Transverse colon (tissue), 4 donors: ENCODE measurements at regions not wholly inside any gene's neighbourhood (a gene's known extent, or its start where the extent isn't known, plus 50 kb on each side); places are given as distances from the start of the nearest gene placed in this dataset.
A peak's percentile ranks its signal among the peaks of the same experiment; 100 is the strongest.

ENCODE experiments used
- DNase-seq: peaks from one replicate; pipeline ENCODE4 v3.0.0-alpha.2; 2019
- H3K27ac ChIP-seq, 4 donors: fragments of 200-600 bp; sonication (generic); 2 replicates each; pipeline ENCODE4 v1.5.1; 2016 to 2018; ENCODE audit warnings: inconsistent platforms in 4 of 4
- H3K27me3 ChIP-seq: fragments of 200-600 bp; sonication (generic); 2 replicates; pipeline ENCODE4 v1.5.1; 2017; ENCODE audit warnings: inconsistent platforms
- H3K36me3 ChIP-seq, 4 donors: fragments of 200-600 bp; sonication (generic); 2 replicates each; pipeline ENCODE4 v1.5.1; 2017 to 2019; ENCODE audit warnings: inconsistent platforms in 4 of 4
- H3K4me1 ChIP-seq, 4 donors: fragments of 200-600 bp; sonication (generic); 2 replicates each; pipeline ENCODE4 v1.5.1; 2017 to 2020; ENCODE audit warnings: inconsistent platforms in 4 of 4
- H3K4me3 ChIP-seq, 4 donors: fragments of 200-600 bp; sonication (generic); 1 replicate in 1 of 4; 2 replicates in 3 of 4; pipeline versions ENCODE4 v1.5.1 to v1.6.1; 2017 to 2019; ENCODE audit warnings: inconsistent platforms in 4 of 4
- H3K9me3 ChIP-seq, 2 donors: fragments of 200-600 bp; sonication (generic); 2 replicates each; pipeline ENCODE4 v1.5.1; 2017 to 2019; ENCODE audit warnings: inconsistent platforms in 2 of 2
- CTCF ChIP-seq, 5 experiments: fragments of 200-600 bp in 3 of 5; fragments of 450-650 bp in 2 of 5; sonication (generic) in 3 of 5; IDR thresholded peaks; 1 replicate in 2 of 5; 2 replicates in 3 of 5; pipeline ENCODE4 v1.5.1; 2016 to 2017; ENCODE audit warnings: antibody characterized with exemption in 5 of 5, inconsistent platforms in 3 of 5, mild to moderate bottlenecking in 2 of 5, moderate library complexity in 1 of 5
- EP300 ChIP-seq: sonication (generic); formaldehyde crosslinking; IDR thresholded peaks from one replicate; pipeline ENCODE4 v1.6.1; 2017; ENCODE audit warnings: antibody characterized with exemption, low read depth
- POLR2A ChIP-seq: fragments of 450-650 bp; IDR thresholded peaks from one replicate; pipeline ENCODE4 v1.6.1; 2016; ENCODE audit warnings: antibody characterized with exemption, mild to moderate bottlenecking, moderate library complexity
- POLR2AphosphoS5 ChIP-seq, 3 donors: sonication (generic); formaldehyde crosslinking; IDR thresholded peaks; one replicate each; pipeline ENCODE4 v1.6.1; 2016; ENCODE audit warnings: antibody characterized with exemption in 3 of 3
- WGBS, 2 donors: methylation state at CpG; one replicate each; pipeline ENCODE4 v1.1.5; 2018; ENCODE audit warnings: low coverage in 1 of 2; 5-methylcytosine and 5-hydroxymethylcytosine counted together
- in situ Hi-C, 4 donors: fragments of 200-750 bp; cut with MboI; loops; one replicate each; pipeline versions ENCODE4 v1.15.0 to v1.15.1; 2017; ENCODE audit warnings: low sequenced_read_pairs in 3 of 4, low pct_ligation_motif_present in 1 of 4, low pct_unique_long_range_greater_than_20kb in 1 of 4
- intact Hi-C: fragments of 100-400 bp; cut with DNase I; formaldehyde crosslinking; loops from one replicate; pipeline ENCODE4 v1.15.1; 2023; ENCODE audit warnings: low total_unique reads

DNA sequence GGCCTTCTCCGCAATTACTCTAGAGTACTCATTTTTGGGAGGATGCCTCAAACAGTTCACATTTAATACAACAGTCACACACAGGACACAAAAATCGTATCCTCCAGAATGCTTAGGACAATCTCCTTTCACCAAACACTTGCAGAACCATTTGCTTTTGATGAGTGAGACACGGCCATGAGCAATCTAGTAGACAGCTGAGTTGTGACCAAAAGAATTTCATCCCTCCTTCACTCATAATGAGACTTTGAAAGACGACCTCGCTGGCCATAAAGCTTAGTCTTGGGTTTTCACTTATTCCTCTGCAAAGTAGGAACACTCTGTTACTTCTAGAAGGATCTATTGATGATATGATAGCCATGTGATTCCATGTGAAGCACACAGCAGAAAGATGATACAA lies 87.5 kb upstream of the SLC35G4 start:
- DNase-seq: no peak
- H3K4me1 ChIP-seq: no peaks in the 10 kb centered on the region
- 53 to 100% methylated on average over 1 to 5 of the region's 5 CpGs for WGBS, 2 donors

DNA sequence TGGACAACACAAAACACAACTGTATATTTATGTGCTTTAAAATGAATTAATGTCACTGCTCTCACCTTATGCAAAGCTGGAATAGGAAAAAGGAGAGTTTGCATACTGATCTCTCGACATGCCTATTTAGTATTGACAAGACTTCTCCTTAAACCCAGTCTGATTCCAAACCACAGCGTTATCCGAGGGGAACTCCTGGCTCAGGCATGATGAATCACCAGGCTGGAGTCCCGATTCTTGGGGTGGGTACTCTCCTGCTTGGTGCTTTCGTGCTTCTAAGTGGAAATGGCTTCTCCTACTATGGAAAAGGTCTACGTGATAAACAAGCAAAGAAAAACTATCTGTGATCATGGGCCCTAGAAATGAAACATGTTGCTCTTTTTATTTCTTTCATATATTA lies 88.9 kb upstream of the SLC35G4 start:
- TF ChIP-seq POLR2AphosphoS5 (IDR thresholded peaks at IDR 0.05) (no peak), CTCF (IDR thresholded peaks at IDR 0.05) (no peak), EP300 (no peak), POLR2A (no peak)
- Histone ChIP-seq H3K36me3 (no peaks in the 10 kb centered on the region), H3K4me1 (no peaks in the 10 kb centered on the region), H3K9me3 (no peaks in the 10 kb centered on the region), H3K4me3 (no peak overlapping the region), H3K27me3 (no peaks in the 10 kb centered on the region), H3K27ac (no peak overlapping the region)
- intact Hi-C loops: no loop called here
- DNase-seq: no peak
- in situ Hi-C loops: no loop called here
- 79 to 94% methylated on average over 3 to 6 of the region's 6 CpGs for WGBS, 2 donors

More for the DNA sequence above, 87.5 kb upstream of the SLC35G4 start:
- H3K36me3 ChIP-seq: no peaks in the 10 kb centered on the region
- H3K9me3 ChIP-seq: no peaks in the 10 kb centered on the region
- no peaks in the 10 kb centered on the region for H3K27me3 ChIP-seq
- H3K4me3 ChIP-seq: no peak overlapping the region
- in situ Hi-C loops (no loop called here), intact Hi-C loops (no loop called here)
- H3K27ac ChIP-seq: no peak overlapping the region
- TF ChIP-seq CTCF (IDR thresholded peaks at IDR 0.05) (no peak), EP300 (no peak), POLR2AphosphoS5 (IDR thresholded peaks at IDR 0.05) (no peak), POLR2A (no peak)

- no peak overlapping the region for H3K4me3 ChIP-seq
- intact Hi-C loops: no loop called here
- no peaks in the 10 kb centered on the region for H3K36me3 ChIP-seq
- 55 to 62% methylated on average over 18 to 24 of the region's 24 CpGs for WGBS, 2 donors
- TF ChIP-seq CTCF (IDR thresholded peaks at IDR 0.05): peak in 2 of 5 experiments; percentile 22 to 26
- TF ChIP-seq POLR2A: no peak
- TF ChIP-seq POLR2AphosphoS5 (IDR thresholded peaks at IDR 0.05): no peak
- TF ChIP-seq EP300: no peak
- H3K27me3 ChIP-seq: no peaks in the 10 kb centered on the region
- DNase-seq: peak; percentile 11
- H3K27ac ChIP-seq: no peak overlapping the region
- in situ Hi-C loops: no loop called here
- H3K9me3 ChIP-seq: no peaks in the 10 kb centered on the region
- H3K4me1 ChIP-seq: no peaks in the 10 kb centered on the region
These were observed 90.4 kb upstream of the SLC35G4 start for GRCh38 chr18:11518788-11519685.

GRCh38 chr18:11517704-11518103 lies 91.7 kb upstream of the SLC35G4 start:
- 75% methylated on average over 3 of the region's 3 CpGs; no CpG with 5 or more reads in 1 of the 2 donors for WGBS, 2 donors
- in situ Hi-C loops: no loop called here

More at GRCh38 chr18:11517704-11518103, 91.7 kb upstream of the SLC35G4 start:
- no peaks in the 10 kb centered on the region for H3K4me1 ChIP-seq
- DNase-seq: no peak
- no peaks in the 10 kb centered on the region for H3K36me3 ChIP-seq
- H3K27me3 ChIP-seq: no peaks in the 10 kb centered on the region
- H3K4me3 ChIP-seq: no peak overlapping the region
- H3K27ac ChIP-seq: no peak overlapping the region
- intact Hi-C loops: no loop called here
- H3K9me3 ChIP-seq: no peaks in the 10 kb centered on the region
- TF ChIP-seq POLR2A: no peak
- no peak for TF ChIP-seq EP300
- TF ChIP-seq POLR2AphosphoS5 (IDR thresholded peaks at IDR 0.05): no peak
- TF ChIP-seq CTCF (IDR thresholded peaks at IDR 0.05): no peak
